Mesenchymal stem cell (in vitro differentiated cells and primary cell): ENCODE measurements at regions not wholly inside any gene's neighbourhood (a gene's known extent, or its start where the extent isn't known, plus 50 kb on each side); places are given as distances from the start of the nearest gene placed in this dataset.

ENCODE experiments used
- DNase-seq: peaks from one replicate; pipeline ENCODE4 v3.0.0-alpha.2; 2013
- H2AFZ ChIP-seq: one replicate; pipeline ENCODE4 v1.6.1; 2013; ENCODE audit warnings: low read depth, mild to moderate bottlenecking, control low read depth, inconsistent platforms, low read length, moderate library complexity
- H2AK5ac ChIP-seq: 2 replicates; pipeline ENCODE4 v1.6.1; 2013; ENCODE audit warnings: low read length, moderate library complexity, mild to moderate bottlenecking, inconsistent platforms; ENCODE audit not compliant: severe bottlenecking
- H2BK120ac ChIP-seq: one replicate; pipeline ENCODE4 v1.6.1; 2013; ENCODE audit warnings: low read depth, mild to moderate bottlenecking, inconsistent platforms, low read length, moderate library complexity
- H2BK12ac ChIP-seq, 2 experiments: one replicate each; pipeline ENCODE4 v1.6.1; 2013; ENCODE audit warnings: inconsistent platforms in 2 of 2, low read length in 2 of 2, mild to moderate bottlenecking in 2 of 2, moderate library complexity in 2 of 2, control low read depth in 1 of 2
- H2BK15ac ChIP-seq: one replicate; pipeline ENCODE4 v1.6.1; 2013; ENCODE audit warnings: mild to moderate bottlenecking, low read depth, inconsistent platforms; ENCODE audit not compliant: poor library complexity, severe bottlenecking
- H2BK5ac ChIP-seq: 2 replicates; pipeline ENCODE4 v1.6.1; 2013; ENCODE audit warnings: low read depth, mild to moderate bottlenecking, low read length, control low read depth, inconsistent platforms; ENCODE audit not compliant: poor library complexity, severe bottlenecking
- H3K14ac ChIP-seq, 2 experiments: one replicate each; pipeline ENCODE4 v1.6.1; 2013; ENCODE audit warnings: inconsistent platforms in 2 of 2, low read length in 2 of 2, control low read depth in 1 of 2, mild to moderate bottlenecking in 1 of 2, moderate library complexity in 1 of 2
- H3K18ac ChIP-seq, 2 experiments: one replicate each; pipeline ENCODE4 v1.6.1; 2013; ENCODE audit warnings: inconsistent platforms in 2 of 2, low read length in 2 of 2, control low read depth in 1 of 2, low read depth in 1 of 2, mild to moderate bottlenecking in 1 of 2
- H3K23ac ChIP-seq, 2 experiments: one replicate each; pipeline ENCODE4 v1.6.1; 2013; ENCODE audit warnings: inconsistent platforms in 2 of 2, low read length in 2 of 2, mild to moderate bottlenecking in 2 of 2, moderate library complexity in 2 of 2, control low read depth in 1 of 2
- H3K27ac ChIP-seq: 2 replicates; pipeline ENCODE4 v1.5.1; 2013; ENCODE audit warnings: mild to moderate bottlenecking, moderate library complexity, low read length, control low read depth, inconsistent platforms; ENCODE audit not compliant: poor library complexity, severe bottlenecking
- H3K27me3 ChIP-seq, 2 experiments: 2 replicates each; pipeline versions ENCODE4 v1.6.1 to v1.7.0; 2013; ENCODE audit warnings: low read length in 2 of 2, mild to moderate bottlenecking in 2 of 2, moderate library complexity in 2 of 2, control low read depth in 1 of 2, inconsistent platforms in 1 of 2; ENCODE audit not compliant: control insufficient read depth in 1 of 2, insufficient read depth in 1 of 2
- H3K36me3 ChIP-seq, 2 experiments: 2 replicates each; pipeline versions ENCODE4 v1.6.1 to v1.7.0; 2013; ENCODE audit warnings: low read length in 2 of 2, control low read depth in 1 of 2, inconsistent platforms in 1 of 2, low read depth in 1 of 2, mild to moderate bottlenecking in 1 of 2; ENCODE audit not compliant: insufficient read depth in 2 of 2, control insufficient read depth in 1 of 2
- H3K4ac ChIP-seq, 2 experiments: one replicate each; pipeline ENCODE4 v1.6.1; 2013; ENCODE audit warnings: inconsistent platforms in 2 of 2, low read length in 2 of 2, mild to moderate bottlenecking in 2 of 2, moderate library complexity in 2 of 2, control low read depth in 1 of 2, low read depth in 1 of 2
- H3K4me1 ChIP-seq: 2 replicates; pipeline ENCODE4 v1.6.1; 2013; ENCODE audit warnings: low read depth, low read length, control low read depth; ENCODE audit not compliant: control insufficient read depth, insufficient read depth
- H3K4me2 ChIP-seq: 2 replicates; pipeline ENCODE4 v1.6.1; 2013; ENCODE audit warnings: low read length, mild to moderate bottlenecking, inconsistent platforms; ENCODE audit not compliant: poor library complexity, severe bottlenecking
- H3K4me3 ChIP-seq, 2 experiments: 2 replicates each; pipeline versions ENCODE4 v1.5.1 to v1.7.0; 2013; ENCODE audit warnings: low read length in 2 of 2, mild to moderate bottlenecking in 2 of 2, control low read depth in 1 of 2, low read depth in 1 of 2; ENCODE audit not compliant: insufficient read depth in 1 of 2
- H3K79me1 ChIP-seq: replicated peaks from 2 replicates; pipeline ENCODE4 v1.6.1; 2013; ENCODE audit warnings: mild to moderate bottlenecking, control low read depth, low read length, inconsistent platforms; ENCODE audit not compliant: poor library complexity, severe bottlenecking
- H3K9ac ChIP-seq: 2 replicates; pipeline ENCODE4 v1.7.0; 2013; ENCODE audit warnings: mild to moderate bottlenecking, low read length, moderate library complexity
- H3K9me3 ChIP-seq: 2 replicates; pipeline ENCODE4 v1.7.0; 2013; ENCODE audit warnings: mild to moderate bottlenecking, low read length; ENCODE audit not compliant: control insufficient read depth
- H4K8ac ChIP-seq: one replicate; pipeline ENCODE4 v1.6.1; 2013; ENCODE audit warnings: inconsistent platforms, mild to moderate bottlenecking, low read length, moderate library complexity
- H4K91ac ChIP-seq: one replicate; pipeline ENCODE4 v1.6.1; 2013; ENCODE audit warnings: mild to moderate bottlenecking, low read length, inconsistent platforms
- WGBS: methylation state at CpG from one replicate; pipeline ENCODE4 v1.1.7; 2013; ENCODE audit warnings: mixed read lengths; 5-methylcytosine and 5-hydroxymethylcytosine counted together

- H3K14ac ChIP-seq: no peak overlapping the region
- no peak overlapping the region for H3K18ac ChIP-seq
- no peak overlapping the region for H2AK5ac ChIP-seq
- no peak overlapping the region for H3K4ac ChIP-seq
- H2BK12ac ChIP-seq: no peak overlapping the region
- H4K91ac ChIP-seq: no peak overlapping the region
- H2BK120ac ChIP-seq: no peak overlapping the region
- DNase-seq: no peak
- H3K27me3 ChIP-seq: no peaks in the 10 kb centered on the region
- 86% methylated on average over 2 of the region's 2 CpGs for WGBS
- H3K9ac ChIP-seq: no peak overlapping the region
- no peaks in the 10 kb centered on the region for H3K4me1 ChIP-seq
- no peak overlapping the region for H3K27ac ChIP-seq
- H3K23ac ChIP-seq: no peak overlapping the region
- H2AFZ ChIP-seq: no peak overlapping the region
- H3K9me3 ChIP-seq: no peaks in the 10 kb centered on the region
- H2BK15ac ChIP-seq: no peak overlapping the region
- no peaks in the 10 kb centered on the region for H3K79me1 ChIP-seq
- no peak overlapping the region for H3K4me2 ChIP-seq
- H3K36me3 ChIP-seq: no peaks in the 10 kb centered on the region
- no peak overlapping the region for H3K4me3 ChIP-seq
- H2BK5ac ChIP-seq: no peak overlapping the region
- no peak overlapping the region for H4K8ac ChIP-seq
These were observed 94.3 kb upstream of the IL6 start for GRCh38 chr7:22632674-22633073.

- H3K23ac ChIP-seq: no peak overlapping the region
- H3K4me2 ChIP-seq: no peak overlapping the region
- H2BK120ac ChIP-seq: no peak overlapping the region
- no peak overlapping the region for H2AFZ ChIP-seq
- H3K27ac ChIP-seq: no peak overlapping the region
- no peaks in the 10 kb centered on the region for H3K27me3 ChIP-seq
- H2AK5ac ChIP-seq: no peak overlapping the region
- H2BK15ac ChIP-seq: no peak overlapping the region
- H2BK5ac ChIP-seq: no peak overlapping the region
- H3K14ac ChIP-seq: no peak overlapping the region
- WGBS: 63% methylated on average over 2 of the region's 2 CpGs
- no peak overlapping the region for H3K18ac ChIP-seq
- H3K4me3 ChIP-seq: no peak overlapping the region
- H3K79me1 ChIP-seq: no peaks in the 10 kb centered on the region
- DNase-seq: no peak
- H4K8ac ChIP-seq: no peak overlapping the region
- H3K9me3 ChIP-seq: no peaks in the 10 kb centered on the region
- no peaks in the 10 kb centered on the region for H3K36me3 ChIP-seq
- no peak overlapping the region for H2BK12ac ChIP-seq
- H4K91ac ChIP-seq: no peak overlapping the region
- no peak overlapping the region for H3K9ac ChIP-seq
- H3K4me1 ChIP-seq: no peaks in the 10 kb centered on the region
- peak overlapping the region in 1 of 2 experiments; percentile 15 for H3K4ac ChIP-seq
These were observed 95.3 kb upstream of the IL6 start for GRCh38 chr7:22631730-22632129.

DNA sequence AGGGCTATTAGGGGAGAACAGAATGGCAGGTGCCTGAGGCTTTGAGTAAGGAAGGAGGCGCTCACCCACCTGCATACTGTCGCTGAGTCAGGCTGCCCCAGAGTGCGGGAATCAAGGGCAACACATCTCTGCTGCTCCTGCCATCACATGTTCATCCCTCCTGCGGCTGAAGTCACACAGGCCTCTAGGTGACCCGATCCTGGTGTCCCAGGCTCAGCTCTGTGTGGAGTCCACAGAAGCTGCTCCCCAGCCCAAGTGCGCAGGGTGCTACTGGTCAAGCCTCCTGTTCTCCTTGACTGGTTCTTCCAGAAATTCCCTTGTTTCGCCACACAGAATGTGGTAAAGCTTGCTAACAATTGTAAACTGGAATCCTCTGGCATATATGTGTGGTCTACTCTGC, 96.9 kb upstream of the IL6 start:
- Histone ChIP-seq H2BK120ac (no peak overlapping the region), H2BK5ac (no peak overlapping the region), H2AFZ (no peak overlapping the region), H3K4ac (no peak overlapping the region), H3K27ac (no peak overlapping the region), H3K27me3 (no peaks in the 10 kb centered on the region), H3K4me3 (no peak overlapping the region), H4K8ac (no peak overlapping the region), H3K14ac (no peak overlapping the region), H2BK12ac (peak overlapping the region in 1 of 2 experiments; percentile 70), H3K4me2 (no peak overlapping the region), H3K18ac (peak overlapping the region in 1 of 2 experiments; percentile 54), H3K23ac (no peak overlapping the region), H3K4me1 (no peaks in the 10 kb centered on the region), H4K91ac (no peak overlapping the region), H2AK5ac (no peak overlapping the region), H2BK15ac (no peak overlapping the region), H3K9ac (no peak overlapping the region), H3K36me3 (no peaks in the 10 kb centered on the region), H3K9me3 (no peaks in the 10 kb centered on the region), H3K79me1 (no peaks in the 10 kb centered on the region)
- 98% methylated on average over 6 of the region's 7 CpGs for WGBS
- DNase-seq: no peak

GRCh38 chr7:22629056-22629455, 97.9 kb upstream of the IL6 start:
- no peak overlapping the region for H4K91ac ChIP-seq
- no peaks in the 10 kb centered on the region for H3K79me1 ChIP-seq
- H3K23ac ChIP-seq: no peak overlapping the region
- no peaks in the 10 kb centered on the region for H3K4me1 ChIP-seq
- H4K8ac ChIP-seq: no peak overlapping the region
- H3K27ac ChIP-seq: no peak overlapping the region
- no peak overlapping the region for H2AK5ac ChIP-seq
- DNase-seq: no peak
- H2BK15ac ChIP-seq: no peak overlapping the region
- H3K9ac ChIP-seq: no peak overlapping the region
- no peak overlapping the region for H3K4ac ChIP-seq
- H3K9me3 ChIP-seq: no peaks in the 10 kb centered on the region
- H3K18ac ChIP-seq: no peak overlapping the region
- H3K14ac ChIP-seq: no peak overlapping the region
- no peak overlapping the region for H2BK5ac ChIP-seq
- H2BK120ac ChIP-seq: no peak overlapping the region
- H3K4me3 ChIP-seq: no peak overlapping the region
- no peak overlapping the region for H2BK12ac ChIP-seq
- no peaks in the 10 kb centered on the region for H3K36me3 ChIP-seq
- no peak overlapping the region for H3K4me2 ChIP-seq
- H3K27me3 ChIP-seq: no peaks in the 10 kb centered on the region
- no peak overlapping the region for H2AFZ ChIP-seq
